ENCODE measurements at regions not wholly inside any gene's neighbourhood (a gene's known extent, or its start where the extent isn't known, plus 50 kb on each side); places are given as distances from the start of the nearest gene placed in this dataset.
A peak's percentile ranks its signal among the peaks of the same experiment; 100 is the strongest.
"Not testable (repeated sequence)": the region's sequence is repeated elsewhere in the genome, so short reads cannot be mapped to it uniquely, and the experiment has no call there.

DNA sequence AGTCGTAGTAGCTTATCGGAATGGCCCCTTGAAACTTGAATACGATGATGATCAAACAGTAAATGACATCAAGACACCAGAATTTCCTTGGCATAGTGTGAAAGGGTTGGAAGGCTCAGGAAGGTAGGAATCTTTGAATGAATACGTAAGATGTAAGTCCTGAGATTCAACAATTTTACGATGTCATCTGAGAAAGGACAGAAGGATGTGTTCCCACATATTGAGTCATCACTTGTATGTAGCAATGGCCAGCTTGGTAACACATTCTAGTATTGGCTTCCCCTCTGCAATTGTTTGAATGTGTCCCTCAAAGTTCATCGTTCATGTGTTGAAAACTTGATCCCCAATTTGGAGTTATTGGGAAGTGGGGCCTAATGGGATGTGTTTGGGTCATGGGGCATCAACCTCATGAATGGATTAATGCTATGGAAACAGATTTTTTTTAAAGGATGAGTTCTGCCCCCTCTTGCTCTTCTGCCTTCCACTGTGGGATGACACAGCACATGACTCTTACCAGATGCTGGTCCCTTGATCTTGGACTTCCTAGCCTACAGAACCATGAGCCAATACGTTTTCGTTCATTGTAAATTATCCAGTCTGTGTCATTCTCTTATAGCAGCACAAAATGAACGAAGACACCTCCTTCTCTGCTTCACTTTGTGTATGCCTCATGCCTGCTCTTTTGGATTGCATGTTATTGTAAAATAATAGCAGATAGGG lies 284.6 kb downstream of the BCAT1 start:
- peak; percentile 93 for DNase-seq

DNA sequence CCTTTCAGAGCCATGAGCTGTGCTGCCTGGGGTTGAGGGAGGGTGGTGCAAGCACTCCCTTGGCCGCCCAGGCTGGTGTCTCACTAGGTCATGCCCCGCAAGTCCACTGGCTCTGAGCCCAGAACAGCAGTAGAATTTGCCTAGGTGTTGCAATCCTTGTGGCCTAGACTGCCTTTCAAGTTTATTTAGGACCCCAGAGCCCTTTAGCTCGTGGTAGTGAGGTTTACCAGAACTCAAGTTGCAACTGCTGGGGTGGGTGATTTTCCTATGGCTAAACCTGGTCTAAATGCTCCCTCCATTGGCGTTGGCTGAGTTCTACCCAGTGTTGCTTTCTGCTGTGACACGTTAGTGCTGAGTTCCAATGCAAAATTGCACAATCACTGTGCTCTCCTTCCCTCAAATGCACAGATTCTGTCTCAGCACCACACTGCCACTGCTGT lies 287.2 kb downstream of the BCAT1 start:
- peak; percentile 95 for DNase-seq

DNA sequence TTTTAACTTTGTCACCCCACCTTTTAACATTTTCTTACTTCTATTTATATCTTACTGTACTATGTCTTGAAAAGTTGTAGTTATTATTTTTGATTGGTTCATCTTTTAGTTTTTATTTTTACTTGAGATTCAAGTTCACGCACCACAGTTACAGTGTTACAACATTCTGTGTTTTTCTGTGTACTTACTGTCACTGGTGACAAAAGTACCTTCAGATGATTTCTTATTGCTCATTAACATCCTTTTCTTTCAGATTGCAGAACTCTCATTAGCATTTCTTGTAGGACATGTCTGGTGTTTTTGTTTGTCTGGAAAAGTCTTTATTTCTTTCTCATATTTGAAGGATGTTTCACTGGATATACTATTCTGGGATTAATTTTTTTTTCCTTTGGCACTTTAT lies 289.9 kb downstream of the BCAT1 start:
- DNase-seq, result peak; percentile 90

GRCh38 chr12:24654344-24654743 lies 294.6 kb downstream of the BCAT1 start:
- DNase-seq, result not testable (repeated sequence)

GRCh38 chr12:24649634-24650033 lies 299.3 kb downstream of the BCAT1 start:
- DNase-seq, result no peak

GRCh38 chr12:24649209-24649608 lies 299.7 kb downstream of the BCAT1 start:
- no peak for DNase-seq

DNA sequence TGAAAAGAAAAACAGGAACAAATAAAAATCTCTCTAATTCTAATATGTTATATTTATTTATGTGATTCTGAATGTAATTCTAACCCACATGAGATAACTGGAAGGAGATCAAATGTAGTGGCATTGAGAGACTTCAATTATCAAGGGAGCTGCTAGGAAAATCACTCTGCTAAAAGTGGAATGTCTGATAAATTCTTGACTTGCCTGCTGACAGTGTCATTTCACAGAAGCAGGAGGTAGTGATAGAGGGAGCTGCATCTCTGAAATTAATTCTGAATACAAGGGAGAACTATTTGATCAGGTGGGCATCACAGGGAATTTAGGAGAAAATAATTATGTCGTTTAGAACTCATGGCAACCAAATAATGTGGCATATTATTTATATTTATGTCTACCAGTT lies 303.6 kb downstream of the BCAT1 start:
- no peak for DNase-seq

DNA sequence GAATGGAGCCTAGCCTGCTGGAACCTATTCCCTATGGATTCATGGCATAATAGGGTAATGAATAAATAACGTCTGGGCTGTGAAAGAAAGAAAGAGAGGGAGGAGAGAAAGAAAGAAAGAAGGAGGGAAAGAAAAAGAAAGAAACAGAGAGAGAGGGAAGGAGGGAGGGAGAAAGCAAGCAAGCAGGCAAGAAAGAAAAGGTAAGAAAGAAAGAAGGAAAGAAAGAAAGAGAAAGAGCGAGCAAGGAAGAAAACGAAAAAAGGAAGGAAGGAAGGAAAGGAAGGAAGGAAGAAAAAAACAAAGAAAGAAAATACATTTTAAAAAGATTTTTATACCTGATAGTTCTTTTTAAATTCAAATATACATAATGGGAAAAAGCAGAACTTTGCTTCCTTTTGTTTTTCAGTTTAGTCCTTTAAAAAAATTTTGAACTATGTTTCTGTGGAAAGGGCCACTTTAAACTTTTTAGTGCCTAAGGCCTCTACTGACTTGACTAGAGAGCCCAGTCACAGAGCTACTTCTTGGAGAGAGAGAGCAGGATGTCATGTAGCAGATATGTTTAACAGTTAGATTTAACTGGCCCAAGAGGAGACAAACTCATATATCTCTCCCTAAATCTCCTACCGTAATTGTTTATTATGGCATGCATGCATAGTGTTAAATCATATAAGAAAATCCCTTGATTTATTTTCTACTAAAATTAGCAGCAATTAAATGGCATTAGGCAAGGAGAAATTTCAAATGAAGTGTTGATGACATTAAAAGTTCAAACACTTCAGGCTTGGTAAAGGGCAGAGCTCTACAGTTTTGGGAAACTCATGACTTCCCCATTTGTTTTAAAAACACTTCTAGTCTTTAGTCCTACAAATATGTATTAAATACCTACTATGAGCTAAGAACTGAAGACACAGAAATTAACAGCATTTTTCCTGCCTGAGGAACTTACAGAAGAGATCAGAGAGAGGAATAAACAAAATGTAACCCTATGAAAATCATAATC lies 305.5 kb downstream of the BCAT1 start:
- DNase-seq, result peak; percentile 35

- DNase-seq, result peak; percentile 52
Observed at GRCh38 chr12:24639641-24640040, 309.3 kb downstream of the BCAT1 start.

DNA sequence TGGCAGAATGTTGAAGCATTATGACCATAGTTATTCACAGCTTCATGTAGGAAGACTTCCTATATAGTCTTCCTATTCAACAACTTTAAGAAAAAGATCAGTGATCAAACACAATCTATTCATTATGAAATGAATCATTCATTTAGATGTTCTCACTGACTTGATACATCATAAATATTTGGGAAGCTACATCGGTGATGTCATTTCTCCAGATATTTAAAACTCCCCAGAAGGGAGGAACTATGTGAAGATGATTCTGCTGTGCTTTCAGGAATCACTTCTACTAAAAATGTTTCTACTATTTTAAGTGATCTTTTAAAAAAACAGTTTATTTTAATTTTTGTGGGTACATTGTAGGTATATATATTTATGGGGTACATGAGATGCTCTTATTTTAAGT lies 316.4 kb downstream of the BCAT1 start:
- DNase-seq, result peak; percentile 76

DNA sequence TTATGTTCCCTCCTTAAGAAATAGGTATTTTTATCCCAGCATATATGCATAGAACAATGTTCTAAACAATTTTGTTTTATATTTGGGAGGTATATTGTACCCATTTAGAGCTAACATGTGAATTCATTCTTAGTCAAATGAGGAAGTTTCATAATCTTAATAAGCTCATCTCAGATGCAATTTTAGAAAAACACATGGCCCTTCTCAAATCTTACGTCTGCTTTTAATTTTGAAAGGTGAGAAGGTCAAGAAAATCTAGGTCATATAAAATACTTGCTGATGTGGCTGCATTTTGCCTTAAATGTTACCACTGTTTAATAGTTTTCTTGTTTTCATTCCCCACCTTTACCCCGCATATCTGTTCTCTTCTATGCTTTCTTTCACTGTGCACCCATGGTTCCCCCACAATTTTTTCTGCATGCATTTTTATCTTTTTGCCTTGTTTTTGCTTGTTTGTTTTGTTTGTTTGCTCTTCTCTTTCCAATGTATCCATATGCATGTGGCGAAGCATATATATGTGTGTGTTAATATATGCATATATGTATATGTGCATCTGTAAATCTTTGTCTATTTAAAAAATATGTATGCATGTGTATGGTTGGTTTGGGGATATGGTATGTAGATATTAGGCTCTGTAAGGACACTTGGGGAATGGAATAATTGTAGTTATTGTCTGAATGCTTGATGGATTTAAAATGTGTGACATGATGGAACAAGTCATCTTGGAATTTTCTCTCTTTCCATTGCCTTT lies 317.1 kb downstream of the BCAT1 start:
- DNase-seq, result peak; percentile 71

DNA sequence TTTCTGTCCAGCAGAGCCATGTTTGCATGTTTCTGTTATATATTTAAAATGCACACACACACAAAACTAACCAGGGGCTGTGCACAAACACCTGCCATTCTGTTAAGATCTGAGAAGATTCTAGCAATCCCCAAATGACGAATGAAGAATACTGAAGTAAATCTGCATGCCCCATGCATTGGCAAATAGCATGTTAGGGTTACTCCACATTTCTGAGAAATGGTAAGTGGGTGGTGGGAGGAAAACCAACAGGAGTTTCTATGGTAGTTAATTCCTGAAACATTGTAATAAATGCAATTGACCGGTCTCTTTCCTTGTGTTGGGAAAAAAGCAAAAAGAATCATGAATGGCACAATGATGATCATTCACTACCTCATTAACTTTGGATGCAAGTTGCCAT lies 318.0 kb downstream of the BCAT1 start:
- DNase-seq, result peak; percentile 70

- DNase-seq, result peak; percentile 15
Observed at GRCh38 chr12:24630446-24630845, 318.5 kb downstream of the BCAT1 start.

DNA sequence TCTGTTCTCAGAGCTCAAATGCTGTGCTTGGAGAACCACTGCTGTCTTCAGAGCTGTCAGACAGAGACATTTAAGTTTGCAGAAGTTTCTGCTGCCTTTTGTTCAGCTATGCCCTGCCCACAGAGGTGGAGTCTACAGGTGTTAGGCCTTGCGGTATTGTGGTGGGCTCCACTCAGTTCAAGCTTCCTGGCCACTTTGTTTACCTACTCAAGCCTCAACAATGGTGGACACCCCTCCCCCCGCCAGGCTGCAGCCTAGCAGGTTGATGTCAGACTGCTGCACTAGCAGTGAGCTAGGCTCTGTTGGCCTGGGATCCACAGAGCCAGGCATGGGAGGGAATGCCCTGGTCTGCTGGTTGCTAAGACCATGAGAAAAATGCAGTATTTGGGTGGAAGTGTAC lies 323.8 kb downstream of the BCAT1 start:
- DNase-seq, result no peak

DNA sequence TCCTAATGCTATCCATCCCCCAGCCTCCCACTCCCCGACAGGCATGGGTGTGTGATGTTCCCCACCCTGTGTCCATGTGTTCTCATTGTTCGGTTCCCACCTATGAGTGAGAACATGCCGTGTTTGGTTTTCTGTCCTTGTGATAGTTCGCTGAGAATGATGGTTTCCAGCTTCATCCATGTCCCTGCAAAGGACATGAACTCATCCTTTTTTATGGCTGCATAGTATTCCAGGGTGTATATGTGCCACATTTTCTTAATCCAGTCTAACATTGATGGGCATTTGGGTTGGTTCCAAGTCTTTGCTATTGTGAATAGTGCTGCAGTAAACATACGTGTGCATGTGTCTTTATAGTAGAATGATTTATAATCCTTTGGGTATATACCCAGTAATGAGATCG lies 328.9 kb downstream of the BCAT1 start:
- not testable (repeated sequence) for DNase-seq

DNA sequence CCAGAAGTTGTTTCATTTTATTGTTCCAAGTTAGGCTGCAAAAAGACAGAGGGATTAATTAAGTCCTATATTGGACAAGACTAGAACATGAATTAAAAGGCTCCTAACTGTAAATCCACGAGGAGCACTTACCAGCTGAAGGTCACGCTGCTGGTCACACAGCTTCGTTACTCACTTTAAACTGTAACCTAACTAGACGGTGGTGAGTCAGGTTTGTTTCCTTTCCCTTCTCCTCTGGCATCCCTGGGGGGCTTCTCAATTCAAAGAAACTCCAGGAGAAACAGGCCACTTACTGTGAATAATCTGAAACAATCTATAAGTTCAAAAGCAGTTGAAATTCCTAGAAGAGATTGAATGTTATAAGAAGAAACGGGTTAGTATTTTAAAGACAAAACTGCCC lies 331.4 kb downstream of the BCAT1 start:
- no peak for DNase-seq

- no peak for DNase-seq
Observed at GRCh38 chr12:24615967-24616411, 332.9 kb downstream of the BCAT1 start.

DNA sequence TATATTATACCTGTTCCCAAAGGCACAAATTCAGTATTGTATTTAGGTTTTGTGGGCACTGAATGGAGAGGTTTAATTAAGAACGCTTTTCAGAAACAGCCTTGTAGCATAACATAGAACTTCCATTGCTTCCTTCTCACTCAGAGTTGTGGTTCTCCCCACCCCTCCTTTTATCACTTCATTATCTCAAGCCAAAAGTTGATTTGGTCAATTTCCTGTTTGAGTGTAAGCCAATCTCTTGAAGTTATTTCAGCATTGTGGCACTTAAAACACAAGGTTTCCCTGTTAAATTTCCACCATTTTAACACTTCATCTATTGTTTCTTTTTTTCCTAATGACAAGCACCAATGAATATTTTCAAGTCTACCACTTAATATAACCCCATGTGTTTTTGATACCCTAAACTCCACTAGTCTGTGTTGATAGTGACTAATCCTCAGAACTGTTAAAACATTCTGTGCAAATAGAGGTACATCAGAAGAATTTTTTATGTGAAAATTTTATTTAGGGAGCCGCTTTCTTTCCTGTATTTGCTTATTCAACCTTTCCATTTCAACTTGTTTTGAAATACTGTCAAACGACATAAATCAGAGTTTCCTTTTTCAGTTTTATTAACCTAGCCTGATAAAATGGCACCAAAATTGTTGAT lies 340.1 kb downstream of the BCAT1 start:
- DNase-seq, result no peak

- DNase-seq, result no peak
Observed at GRCh38 chr12:24608108-24608507, 340.8 kb downstream of the BCAT1 start.

GRCh38 chr12:24605916-24606315 lies 343.0 kb downstream of the BCAT1 start:
- no peak for DNase-seq

GRCh38 chr12:24605466-24605865 lies 343.4 kb downstream of the BCAT1 start:
- no peak for DNase-seq

GRCh38 chr12:24603371-24603770 lies 345.5 kb downstream of the BCAT1 start:
- DNase-seq, result no peak

- peak; percentile 82 for DNase-seq
Observed at GRCh38 chr12:24600996-24601395, 347.9 kb downstream of the BCAT1 start.
